Right atrium auricular region (tissue), 2 donors: ENCODE measurements at regions not wholly inside any gene's neighbourhood (a gene's known extent, or its start where the extent isn't known, plus 50 kb on each side); places are given as distances from the start of the nearest gene placed in this dataset.

Experiments
- DNase-seq: peaks from one replicate; pipeline ENCODE4 v3.0.0-alpha.2; 2019; ENCODE audit warnings: low spot score
- H3K27ac ChIP-seq, 2 donors: fragments of 200-600 bp; sonication (generic); 1 replicate in 1 of 2; 2 replicates in 1 of 2; pipeline ENCODE4 v1.5.1; 2016 to 2019
- H3K27me3 ChIP-seq, 2 donors: fragments of 200-600 bp; sonication (generic); one replicate each; pipeline versions ENCODE4 v1.5.1 to v1.6.0; 2017 to 2019
- H3K36me3 ChIP-seq: fragments of 200-600 bp; sonication (generic); one replicate; pipeline ENCODE4 v1.5.1; 2016
- H3K4me1 ChIP-seq, 2 donors: fragments of 200-600 bp; sonication (generic); one replicate each; pipeline versions ENCODE4 v1.5.1 to v1.6.0; 2017 to 2019
- H3K4me3 ChIP-seq, 2 donors: fragments of 200-600 bp; sonication (generic); 1 replicate in 1 of 2; 2 replicates in 1 of 2; pipeline ENCODE4 v1.5.1; 2017 to 2019; ENCODE audit warnings: mild to moderate bottlenecking in 1 of 2, moderate library complexity in 1 of 2
- H3K9me3 ChIP-seq, 2 donors: fragments of 200-600 bp; sonication (generic); one replicate each; pipeline ENCODE4 v1.5.1; 2019
- TF ChIP-seq, protein P1 (sequence below), 2 donors: fragments of 200-600 bp; sonication (generic); IDR thresholded peaks; one replicate each; pipeline ENCODE4 v1.5.1; 2019; ENCODE audit warnings: antibody characterized with exemption in 2 of 2

DNA sequence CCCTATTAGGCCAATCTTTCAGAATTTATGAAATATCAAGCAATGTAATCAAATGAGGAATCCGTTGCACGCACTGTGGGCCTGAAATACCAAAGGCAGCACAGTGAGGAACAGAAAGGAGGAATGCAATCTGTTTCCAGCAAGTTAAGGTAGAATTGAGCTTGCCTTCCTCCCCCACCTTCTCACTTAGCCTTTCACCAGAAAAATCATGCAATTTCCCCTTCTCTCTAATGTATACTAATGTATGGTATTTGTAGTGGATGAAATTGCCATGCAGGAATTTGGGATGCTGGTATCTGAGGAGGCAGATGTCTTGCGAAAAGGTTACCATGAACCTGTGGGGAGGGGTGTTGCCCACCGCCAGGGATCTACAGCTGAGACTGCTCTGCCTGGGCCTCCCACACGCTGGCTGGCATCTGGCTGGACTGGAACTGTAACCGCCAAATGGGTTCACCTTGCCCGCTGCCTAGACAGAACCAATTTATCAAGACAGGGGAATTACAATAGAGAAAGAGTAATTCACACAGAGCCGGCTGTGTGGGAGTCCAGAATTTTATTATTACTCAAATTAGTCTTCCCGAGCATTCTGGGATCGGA is 222.4 kb upstream of the MYLIP start:
- no peaks in the 10 kb centered on the region for H3K27me3 ChIP-seq
- no peaks in the 10 kb centered on the region for H3K4me1 ChIP-seq
- TF ChIP-seq, protein P1, sequence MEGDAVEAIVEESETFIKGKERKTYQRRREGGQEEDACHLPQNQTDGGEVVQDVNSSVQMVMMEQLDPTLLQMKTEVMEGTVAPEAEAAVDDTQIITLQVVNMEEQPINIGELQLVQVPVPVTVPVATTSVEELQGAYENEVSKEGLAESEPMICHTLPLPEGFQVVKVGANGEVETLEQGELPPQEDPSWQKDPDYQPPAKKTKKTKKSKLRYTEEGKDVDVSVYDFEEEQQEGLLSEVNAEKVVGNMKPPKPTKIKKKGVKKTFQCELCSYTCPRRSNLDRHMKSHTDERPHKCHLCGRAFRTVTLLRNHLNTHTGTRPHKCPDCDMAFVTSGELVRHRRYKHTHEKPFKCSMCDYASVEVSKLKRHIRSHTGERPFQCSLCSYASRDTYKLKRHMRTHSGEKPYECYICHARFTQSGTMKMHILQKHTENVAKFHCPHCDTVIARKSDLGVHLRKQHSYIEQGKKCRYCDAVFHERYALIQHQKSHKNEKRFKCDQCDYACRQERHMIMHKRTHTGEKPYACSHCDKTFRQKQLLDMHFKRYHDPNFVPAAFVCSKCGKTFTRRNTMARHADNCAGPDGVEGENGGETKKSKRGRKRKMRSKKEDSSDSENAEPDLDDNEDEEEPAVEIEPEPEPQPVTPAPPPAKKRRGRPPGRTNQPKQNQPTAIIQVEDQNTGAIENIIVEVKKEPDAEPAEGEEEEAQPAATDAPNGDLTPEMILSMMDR (IDR thresholded peaks at IDR 0.05) = no peak
- H3K4me3 ChIP-seq = no peak overlapping the region
- H3K36me3 ChIP-seq = no peaks in the 10 kb centered on the region
- H3K9me3 ChIP-seq = no peaks in the 10 kb centered on the region
- no peak overlapping the region for H3K27ac ChIP-seq
- no peak for DNase-seq

DNA sequence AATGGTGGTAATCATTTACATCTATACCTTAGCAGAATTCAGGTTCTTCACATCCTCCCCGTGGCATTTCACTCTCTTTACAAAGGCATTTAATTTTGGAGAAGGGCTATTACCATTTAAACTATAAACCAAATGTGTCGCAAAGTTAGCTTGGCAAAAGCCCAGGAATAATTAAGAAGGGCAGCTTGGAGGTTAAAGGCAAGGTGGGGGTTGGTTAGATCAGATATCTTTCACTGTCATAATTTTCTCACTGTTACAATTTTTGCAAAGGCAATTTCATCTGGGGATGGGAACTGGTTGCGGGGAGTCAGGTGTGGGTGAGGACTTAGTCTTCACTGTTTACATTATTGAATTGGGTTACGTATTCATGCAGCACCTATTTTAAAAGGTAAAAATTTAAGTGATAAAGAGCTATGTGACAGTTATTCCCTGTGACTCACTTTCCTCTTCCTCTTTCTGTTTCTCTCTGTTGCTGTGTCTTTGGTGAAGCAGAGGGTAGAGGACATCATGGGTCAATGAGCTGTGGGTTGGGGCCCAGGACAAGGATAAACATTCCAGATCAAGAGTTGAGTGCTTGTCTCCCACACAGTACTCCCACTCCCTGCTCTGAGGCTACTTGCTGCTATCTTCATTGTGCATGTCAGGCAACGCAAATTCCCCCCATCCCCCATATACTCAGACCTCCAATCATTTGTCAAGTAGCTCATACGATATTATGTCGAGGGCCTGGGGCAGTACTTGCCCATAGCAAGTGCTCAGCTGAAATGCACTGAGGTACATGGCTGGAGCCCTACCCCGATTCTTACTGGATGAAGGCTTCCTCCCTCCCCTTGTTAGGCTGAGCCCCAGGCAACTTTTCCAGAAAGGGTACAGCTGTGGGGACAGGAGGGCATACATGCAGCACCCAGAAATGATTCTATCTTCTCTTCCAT is 223.1 kb upstream of the MYLIP start:
- Histone ChIP-seq H3K4me1 (no peaks in the 10 kb centered on the region), H3K4me3 (no peak overlapping the region), H3K9me3 (no peaks in the 10 kb centered on the region), H3K27me3 (no peaks in the 10 kb centered on the region), H3K36me3 (no peaks in the 10 kb centered on the region), H3K27ac (no peak overlapping the region)
- no peak for DNase-seq
- TF ChIP-seq, protein P1 (IDR thresholded peaks at IDR 0.05) = no peak

DNA sequence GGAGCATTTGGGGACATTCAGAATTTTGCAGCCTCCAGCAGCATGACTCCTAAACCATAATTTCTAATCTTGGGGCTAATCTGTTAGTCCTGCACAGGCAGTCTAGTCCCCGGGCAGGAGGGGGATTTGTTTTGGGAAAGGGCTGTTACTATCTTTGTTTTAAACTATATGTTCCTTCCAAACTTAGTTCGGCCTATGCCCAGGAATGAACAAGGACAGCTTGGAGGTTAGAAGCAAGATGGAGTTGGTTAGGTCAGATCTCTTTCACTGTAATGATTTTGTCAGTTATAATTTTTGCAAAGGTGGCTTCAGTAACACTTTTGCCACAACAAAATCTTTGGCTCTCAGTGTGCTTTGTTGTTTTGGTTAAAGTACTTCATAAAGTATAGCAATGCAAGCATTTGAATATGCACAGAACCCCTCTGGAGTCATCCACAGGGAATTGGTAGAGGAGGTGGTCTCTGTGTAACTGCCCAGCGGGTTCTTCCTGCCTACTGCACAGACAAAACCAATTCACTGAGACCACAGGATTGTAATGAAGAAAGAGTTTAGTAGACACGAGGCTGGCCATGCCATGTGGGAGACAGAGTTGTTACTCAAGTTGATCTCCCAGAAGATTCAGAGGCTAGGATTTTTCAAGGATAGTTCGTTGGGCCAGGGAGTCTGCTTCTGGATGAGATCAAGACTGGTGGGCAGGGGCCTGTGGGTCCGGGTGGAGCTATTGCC is 224.1 kb upstream of the MYLIP start:
- Histone ChIP-seq H3K27me3 (no peaks in the 10 kb centered on the region), H3K9me3 (no peaks in the 10 kb centered on the region), H3K4me3 (no peak overlapping the region), H3K36me3 (no peaks in the 10 kb centered on the region), H3K4me1 (no peaks in the 10 kb centered on the region), H3K27ac (no peak overlapping the region)
- DNase-seq = no peak
- TF ChIP-seq, protein P1 (IDR thresholded peaks at IDR 0.05) = no peak

DNA sequence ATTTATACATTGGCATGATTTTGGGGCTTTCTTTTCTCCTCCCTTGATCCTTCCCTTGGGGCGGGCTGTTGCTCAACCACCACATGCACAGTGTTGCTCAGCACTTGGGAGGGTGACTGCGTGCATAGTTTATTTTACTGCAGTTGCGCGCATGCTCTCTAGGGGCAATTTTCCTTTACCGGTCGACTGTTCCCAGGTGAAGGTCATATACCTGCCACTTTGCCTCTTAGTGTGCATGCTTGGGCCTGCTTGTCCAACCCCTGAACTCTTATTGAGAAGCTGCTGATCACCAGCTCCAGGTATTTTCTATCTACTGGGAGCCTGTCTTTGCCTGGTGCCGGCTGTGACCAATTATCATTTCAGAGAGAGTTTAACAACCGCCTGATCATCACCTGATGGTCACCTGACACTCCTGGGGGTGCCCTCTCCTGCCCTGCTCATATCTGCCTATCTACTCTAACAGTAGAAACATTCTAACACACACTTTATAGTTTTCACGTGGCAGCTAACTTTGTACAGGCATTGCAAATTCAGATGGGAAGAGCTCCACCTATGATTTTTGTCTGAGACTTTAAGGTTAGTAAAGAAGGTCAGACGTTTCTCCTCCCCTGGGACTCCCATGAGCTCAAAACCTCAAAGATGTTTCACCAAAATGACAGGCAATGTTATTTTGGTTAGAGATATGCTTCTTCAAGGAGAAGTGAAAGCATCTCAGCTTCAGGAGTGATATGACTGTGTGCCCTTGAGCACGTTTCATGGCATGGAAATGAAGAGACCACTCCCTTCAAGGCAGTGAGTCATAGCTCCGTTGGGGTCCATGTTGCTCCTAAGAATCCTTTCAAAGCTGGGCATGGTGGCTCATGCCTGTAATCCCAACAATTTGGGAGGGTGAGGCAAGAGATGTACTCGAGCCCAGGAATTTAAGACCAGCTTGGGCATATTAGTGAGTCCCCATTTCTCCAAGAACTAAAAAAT is 227.5 kb upstream of the MYLIP start:
- Histone ChIP-seq H3K36me3 (no peaks in the 10 kb centered on the region), H3K4me3 (no peak overlapping the region), H3K9me3 (no peaks in the 10 kb centered on the region), H3K27me3 (no peaks in the 10 kb centered on the region), H3K4me1 (peaks cover 0 to 7% of the 10 kb centered on the region in 2 donors), H3K27ac (no peak overlapping the region)
- TF ChIP-seq, protein P1 (IDR thresholded peaks at IDR 0.05) = no peak
- DNase-seq = no peak

DNA sequence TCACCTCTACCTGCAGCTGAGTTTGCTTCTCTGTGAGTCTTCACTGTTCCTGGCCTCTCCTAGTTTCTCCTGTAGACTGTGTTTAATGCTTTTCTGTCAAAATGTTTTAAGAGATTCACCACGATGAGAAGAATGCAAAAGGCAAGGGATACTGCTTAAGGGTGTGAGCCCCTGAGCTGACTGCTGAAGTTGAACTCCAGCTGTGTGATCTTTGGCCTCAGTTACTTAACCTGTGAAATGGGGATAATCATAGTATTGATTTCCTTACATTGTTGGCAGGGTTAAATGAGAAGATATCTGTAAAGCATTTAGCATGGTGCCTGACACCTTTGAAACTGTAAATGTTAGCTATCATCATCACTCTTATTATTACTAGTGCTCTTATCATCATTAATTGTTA is 230.2 kb upstream of the MYLIP start:
- TF ChIP-seq, protein P1 (IDR thresholded peaks at IDR 0.05) = no peak
- H3K27me3 ChIP-seq = no peaks in the 10 kb centered on the region

More for the DNA sequence above, 230.2 kb upstream of the MYLIP start:
- Histone ChIP-seq H3K4me1 (peaks cover 0 to 10% of the 10 kb centered on the region in 2 donors), H3K9me3 (peaks cover 0 to 2% of the 10 kb centered on the region in 2 donors), H3K27ac (no peak overlapping the region), H3K4me3 (no peak overlapping the region), H3K36me3 (no peaks in the 10 kb centered on the region)
- no peak for DNase-seq
